ENCODE measurements at regions not wholly inside any gene's neighbourhood (a gene's known extent, or its start where the extent isn't known, plus 50 kb on each side); places are given as distances from the start of the nearest gene placed in this dataset.

DNA sequence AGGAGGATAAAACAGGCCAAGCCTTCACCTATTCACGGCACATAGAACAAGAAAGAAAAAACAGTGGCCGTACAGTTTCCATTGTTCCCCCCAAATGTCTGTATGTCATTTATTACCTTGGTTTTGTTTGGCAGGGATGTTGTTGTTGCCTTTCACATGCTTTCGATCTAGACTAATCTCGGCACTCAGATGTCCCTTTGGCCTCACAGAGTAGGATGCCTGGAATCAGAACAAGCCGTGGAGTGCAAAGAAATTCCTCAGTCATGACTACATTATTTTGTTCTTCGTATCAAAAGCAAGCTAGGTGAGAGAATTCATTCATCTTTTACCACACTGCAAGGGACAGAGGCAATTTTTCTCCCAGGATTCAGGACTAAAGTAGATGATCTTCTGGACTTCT lies 106.9 kb downstream of the SMIM20 start:
- DNase-seq: no peak

DNA sequence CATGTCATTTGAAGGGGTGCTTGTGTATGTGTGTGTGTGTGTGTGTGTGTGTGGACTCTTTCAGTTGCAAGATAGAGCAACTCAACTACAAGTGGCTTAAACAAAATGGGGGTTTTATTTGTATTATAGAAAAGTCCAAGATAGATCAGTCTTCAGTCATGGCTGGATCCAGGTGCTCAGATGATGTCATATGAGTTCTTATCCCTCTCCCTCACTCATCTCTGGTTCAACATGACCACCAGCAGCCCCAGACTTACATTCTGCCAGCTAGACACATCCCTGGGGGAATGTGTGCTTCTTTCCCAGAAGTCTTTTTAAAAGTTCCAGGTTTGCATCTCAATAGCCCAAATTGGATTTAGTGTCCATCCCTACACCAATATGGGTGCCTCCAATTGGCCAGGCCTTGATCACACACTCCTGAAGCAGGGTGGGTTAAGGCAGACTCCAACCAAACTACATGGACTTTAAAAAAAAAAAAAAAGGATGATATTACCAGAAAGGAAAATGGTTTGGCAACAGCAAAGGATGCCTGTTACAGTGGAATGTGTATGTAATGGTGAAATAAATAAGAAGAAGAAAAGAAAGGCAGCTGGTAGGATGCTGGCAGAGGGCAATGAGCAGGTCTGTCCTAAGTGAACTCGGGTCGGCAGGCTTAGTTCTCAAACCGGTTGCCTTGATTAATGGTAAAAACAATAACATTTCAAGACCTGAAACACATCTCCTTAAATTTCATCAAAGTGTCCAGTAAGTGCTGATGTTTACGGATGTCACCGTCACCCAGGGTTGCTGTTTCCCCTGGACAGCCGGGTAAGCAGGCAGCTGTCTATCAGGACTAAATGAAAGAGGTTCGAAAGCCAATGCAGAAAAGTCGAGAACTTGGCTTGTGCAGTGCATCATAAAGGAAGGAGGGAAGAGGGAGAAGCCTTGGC lies 107.7 kb downstream of the SMIM20 start:
- no peak for DNase-seq

DNA sequence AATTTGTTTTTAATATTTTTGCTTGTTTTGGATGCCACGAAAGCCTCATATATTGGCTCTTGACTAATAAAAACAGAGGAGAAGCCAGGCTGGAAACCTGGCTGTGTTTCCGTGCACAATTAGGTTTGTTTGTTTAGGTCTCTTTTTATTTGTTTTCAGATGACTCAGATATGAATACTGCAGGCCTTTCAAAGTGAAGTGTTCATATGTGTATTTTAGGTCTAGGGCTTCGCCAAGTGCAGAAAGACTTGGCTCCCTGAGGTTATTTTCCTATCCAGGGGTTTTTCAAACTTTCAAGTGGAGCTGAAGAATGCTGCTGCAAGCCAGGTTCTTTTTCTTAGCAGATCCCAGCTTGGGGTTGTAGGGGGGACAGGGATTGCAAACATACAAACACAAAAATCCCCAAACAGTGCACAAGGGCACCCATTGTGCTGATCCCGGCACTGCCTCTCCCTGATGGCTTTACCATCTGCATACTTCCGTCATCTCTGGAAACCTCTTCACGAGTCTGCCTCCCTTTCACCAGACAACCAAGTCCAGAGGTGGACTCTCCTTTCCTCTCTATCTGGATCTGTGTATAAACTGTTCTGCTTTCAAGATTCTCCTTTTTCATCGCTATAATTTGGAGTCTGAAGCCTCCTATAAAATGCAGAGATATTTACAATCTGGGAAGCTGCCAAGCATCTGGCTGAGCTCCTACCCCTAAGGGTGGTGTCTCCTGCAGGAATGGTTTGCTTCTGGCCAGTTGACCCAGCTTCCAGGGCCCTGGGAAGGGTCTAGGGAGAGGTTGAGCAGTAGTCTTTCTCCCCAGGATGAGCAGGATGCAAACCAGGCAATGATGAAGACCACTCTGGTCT lies 108.6 kb downstream of the SMIM20 start:
- DNase-seq: no peak

DNA sequence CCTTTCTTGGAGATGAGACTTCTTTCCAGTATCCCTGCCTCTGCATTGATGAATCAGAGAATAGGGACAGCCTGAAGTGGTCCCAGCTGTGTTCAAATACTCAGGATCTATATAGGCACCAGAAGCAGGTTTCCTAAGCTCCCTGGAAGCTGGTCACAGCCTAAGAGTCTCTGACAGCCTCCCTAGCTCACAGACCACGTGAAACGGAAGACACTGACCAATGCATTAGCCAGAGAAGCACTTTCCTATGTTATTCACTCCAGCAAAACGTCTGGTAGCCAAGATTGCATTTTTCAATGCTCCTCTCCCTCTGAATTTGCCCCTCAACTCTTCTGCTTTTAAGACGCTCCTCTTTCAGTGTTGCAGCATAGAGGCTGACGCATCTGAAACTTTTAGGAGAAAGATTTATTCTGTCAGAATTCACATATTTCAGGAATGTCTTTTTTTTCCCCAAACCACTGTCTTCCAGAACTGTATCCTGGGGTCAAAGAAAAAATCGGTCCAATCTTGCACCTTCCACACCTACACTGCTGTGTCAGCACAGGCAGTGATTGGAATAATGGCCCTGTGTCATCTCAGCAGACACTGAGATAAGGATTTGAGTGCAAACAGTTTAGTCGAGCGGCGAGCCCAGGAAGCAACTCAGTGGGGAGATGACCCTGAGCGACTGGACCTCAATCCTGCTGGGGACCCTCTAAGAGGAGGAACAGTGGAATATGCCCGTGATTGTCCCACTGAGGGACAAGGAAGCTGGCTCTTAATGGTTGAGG lies 109.4 kb downstream of the SMIM20 start:
- no peak for DNase-seq

DNA sequence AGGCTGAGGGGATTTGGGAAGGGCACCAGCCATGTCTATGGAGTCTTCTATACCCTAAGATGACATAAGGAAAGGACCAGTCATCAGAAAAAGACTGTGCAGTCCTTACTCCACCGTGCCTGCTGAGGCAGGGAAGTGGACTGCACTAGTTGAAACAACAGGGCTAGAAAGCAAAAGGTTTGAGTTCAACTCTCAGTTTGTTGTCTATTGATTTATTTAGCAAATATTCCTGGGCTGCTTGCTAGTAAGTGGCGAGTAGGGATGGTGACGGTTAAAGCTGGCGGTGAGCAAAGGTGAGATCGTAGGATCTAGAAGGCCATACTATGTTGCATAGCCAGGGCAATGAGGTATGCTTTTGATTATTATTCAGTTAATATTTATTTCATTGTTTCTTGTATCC lies 110.1 kb downstream of the SMIM20 start:
- no peak for DNase-seq

DNA sequence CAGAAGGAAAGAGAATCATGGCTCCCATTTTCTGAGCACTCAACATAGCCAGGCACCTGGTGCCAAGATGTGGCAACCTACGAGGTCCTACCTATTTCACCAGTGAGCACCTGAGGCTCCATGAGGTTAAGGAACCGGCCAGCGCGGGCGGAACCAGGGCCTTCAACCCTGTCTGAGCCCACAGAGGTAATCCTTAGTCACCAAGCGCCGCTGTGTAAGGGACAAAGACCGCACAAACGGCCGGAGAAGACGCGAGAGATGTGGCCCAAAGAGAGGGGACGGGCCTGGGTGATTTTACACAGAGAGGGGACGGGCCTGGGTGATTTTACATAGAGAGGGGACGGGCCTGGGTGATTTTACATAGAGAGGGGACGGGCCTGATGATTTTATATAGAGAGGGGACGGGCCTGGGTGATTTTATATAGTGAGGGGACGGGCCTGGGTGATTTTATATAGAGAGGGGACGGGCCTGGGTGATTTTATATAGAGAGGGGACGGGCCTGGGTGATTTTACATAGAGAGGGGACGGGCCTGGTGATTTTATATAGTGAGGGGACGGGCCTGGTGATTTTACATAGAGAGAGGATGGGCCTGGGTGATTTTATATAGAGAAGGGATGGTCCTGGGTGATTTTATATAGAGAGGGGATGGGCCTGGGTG lies 114.2 kb downstream of the SMIM20 start:
- no peak for DNase-seq

DNA sequence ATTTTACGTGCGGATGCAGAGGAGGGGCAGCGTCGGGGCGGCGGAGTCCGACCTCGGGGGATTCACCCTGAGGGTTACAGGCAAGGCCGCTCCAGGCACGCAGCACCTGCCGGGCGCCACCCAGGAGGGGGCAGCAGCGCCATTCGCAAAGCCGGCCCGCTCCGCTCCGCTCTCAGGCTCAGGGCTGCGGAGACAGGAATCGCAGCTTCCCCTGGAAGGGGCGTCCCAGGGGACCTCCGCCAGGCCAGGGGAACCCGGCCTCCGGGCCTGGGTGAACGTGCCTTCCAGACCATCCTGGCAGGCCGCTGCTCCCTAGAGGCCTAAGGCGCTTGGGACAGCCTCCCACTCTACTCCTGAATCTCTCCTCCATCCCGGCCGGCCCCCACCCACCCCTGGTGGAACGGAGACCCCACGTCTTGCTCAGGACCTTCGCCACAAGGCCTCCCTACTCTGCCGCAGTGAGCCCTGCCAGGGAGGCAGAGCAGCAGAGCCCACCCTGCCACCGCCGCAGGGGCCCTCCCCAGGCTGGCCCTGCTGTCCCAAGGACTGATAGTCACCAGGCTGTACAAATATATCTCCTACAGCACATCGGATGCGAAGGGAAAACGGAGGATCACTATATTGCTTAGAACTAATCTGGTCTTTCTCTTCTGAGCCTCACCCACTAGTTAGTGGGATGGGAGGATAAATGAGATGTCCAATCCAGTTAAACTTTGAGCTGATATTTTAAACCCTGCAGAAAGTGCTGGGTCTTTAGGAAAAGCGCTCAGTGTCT lies 115.0 kb downstream of the SMIM20 start:
- peak; percentile 56 to 78 for DNase-seq

DNA sequence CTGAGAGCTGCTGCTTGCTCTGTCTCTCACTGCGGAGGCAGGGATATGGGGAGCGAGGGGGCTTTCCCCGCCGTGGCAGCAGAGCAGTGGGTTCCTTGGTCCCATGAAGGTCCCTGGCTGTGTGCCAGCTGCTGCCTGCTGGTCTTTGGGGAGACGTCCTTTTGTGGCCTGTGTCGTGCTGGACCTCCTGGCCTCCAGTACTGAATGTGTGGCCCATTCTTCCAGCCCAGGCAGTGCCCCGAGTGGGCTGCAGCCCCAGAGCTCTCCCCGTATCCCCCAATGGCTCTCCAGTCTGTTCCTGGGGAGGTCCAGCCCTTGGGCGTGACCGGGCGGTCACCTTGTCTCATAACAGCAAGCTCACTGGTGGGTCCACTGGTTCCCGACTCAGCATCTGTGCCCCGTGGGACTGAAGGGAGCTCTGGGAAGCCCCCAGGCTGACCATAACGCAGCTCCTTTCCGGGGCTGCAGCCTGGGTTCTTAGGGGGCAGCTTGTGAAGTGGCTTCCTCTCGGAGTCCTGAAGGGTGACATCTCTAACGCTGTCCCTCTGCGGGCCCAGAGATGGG lies 115.6 kb downstream of the SMIM20 start:
- no peak for DNase-seq

DNA sequence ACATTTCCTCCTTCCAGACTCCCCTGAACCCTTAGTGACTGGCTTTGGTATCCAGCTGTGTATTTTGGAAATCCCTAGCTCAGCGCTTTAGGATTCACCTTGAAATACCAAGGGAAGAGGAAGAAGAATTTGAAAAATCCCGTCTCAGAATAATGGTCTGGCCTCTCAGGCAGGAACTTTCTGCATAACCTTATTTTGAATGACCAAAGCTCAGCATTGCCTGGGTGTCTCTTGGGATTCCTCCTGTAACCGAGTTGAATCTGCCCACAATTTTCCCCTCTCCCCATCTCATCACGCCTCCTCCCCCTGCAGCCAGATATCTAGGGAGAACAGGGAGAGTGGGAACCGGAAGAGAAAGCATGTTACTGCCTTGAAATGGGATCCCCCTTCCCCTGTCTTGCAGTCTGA lies 116.2 kb downstream of the SMIM20 start:
- DNase-seq: no peak

DNA sequence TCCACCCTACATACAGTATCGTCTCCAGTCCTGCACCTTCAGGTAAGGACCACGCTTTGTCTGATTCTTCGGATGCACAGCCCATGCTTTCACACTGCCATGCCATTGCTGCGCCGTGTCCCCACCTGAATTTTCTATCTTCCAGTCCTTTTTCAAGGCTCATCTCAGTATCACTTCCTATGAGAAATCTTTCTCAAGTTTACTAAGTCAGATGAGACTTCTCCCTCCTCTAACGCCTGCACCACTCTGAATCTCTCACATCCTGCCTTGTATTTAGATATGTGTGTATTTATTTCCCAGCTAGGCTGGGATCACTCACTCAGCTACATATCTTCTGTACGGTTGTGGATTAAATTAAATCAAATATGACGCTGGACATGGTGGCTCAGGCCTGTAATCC lies 116.8 kb downstream of the SMIM20 start:
- DNase-seq: no peak

DNA sequence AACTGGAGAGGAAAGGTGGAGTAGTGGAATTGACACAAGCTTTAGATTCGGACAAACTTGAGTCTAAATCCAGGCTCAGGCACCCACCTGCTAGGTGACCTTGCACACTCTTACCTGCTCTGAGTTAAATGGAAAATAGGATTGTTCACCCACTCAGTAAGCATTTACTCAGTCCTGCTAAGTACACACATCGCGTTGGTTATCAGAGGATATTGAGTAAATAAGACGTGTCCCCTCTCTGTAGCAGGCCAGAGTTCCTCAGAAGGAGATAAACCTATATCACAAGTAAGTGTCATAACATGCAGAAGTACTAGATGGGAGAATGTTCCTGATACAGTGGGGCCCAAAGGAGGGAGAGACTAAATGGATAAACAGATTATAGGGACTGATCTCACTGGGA lies 117.7 kb downstream of the SMIM20 start:
- no peak for DNase-seq

DNA sequence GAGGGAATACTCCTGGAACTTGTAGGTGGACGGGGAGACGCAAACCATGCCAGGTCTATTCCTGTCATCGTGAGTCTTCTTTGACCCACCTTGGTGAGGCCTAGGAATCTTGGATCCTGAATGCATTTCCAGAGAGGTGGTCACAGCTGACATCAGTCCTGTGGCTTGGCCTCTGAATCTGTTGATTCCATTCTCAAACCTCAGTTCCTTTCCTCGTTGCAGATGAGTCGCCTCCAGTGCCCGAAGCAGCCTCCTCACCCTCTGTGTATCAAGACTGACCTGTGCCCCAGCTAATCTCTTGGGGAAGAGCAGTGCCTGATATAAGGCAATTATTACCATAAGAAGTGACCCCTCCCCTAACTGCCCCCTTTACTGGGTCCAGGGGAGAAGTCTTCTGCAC lies 118.1 kb downstream of the SMIM20 start:
- DNase-seq: no peak

DNA sequence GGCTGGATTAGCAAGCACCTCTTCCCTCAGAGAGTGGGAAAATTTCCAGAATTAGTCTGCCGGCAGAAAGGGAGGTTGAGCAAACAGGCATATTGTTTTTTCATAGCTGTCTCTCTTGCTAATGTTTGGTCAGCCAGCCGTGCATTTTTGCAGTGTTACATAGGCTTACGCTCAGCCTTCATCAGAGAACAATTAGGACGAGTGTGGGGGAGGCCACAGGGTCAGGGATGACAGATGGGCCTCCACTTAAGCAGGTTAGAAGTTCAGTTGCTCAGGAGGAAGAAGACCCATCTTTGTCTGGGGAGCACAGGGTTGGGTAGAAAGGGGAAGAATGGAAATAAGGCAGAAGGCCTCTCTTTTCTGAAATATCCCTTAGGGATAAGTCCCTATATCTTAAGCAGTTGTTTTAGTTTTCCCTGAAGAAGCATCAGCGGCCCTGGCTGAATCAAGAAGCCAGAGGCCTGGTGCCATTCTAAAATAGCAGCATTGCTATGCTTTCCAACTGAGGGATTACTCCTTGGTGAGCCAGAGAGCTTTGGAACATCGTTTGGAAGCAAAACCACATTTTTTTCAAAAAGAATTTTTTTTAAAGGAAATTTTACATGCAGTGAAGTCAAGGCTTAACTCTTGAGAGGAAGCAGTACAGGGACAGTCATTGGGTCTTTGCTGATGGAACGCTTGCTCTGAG lies 118.8 kb downstream of the SMIM20 start:
- DNase-seq: peak in 1 of 2 experiments; percentile 53

DNA sequence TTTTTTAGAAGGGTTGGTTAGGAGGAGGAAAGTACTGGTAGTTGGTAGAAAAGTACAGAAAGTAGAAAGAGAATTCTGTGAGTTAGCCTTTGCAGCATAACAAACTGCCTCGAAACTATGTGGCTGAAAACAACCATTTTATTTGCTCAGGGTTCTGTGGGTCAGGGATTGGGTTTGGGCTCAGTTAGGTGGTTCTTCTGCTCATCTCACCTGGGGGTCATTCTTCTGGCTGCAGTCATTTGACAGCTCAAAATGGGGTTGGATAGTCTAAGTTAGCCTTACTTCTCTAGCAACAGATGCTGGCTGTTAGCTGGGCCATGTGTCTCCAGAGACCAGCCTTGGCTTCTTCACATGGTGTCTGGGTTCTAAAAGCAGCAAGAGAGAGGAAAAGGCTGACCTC lies 119.4 kb downstream of the SMIM20 start:
- no peak for DNase-seq

DNA sequence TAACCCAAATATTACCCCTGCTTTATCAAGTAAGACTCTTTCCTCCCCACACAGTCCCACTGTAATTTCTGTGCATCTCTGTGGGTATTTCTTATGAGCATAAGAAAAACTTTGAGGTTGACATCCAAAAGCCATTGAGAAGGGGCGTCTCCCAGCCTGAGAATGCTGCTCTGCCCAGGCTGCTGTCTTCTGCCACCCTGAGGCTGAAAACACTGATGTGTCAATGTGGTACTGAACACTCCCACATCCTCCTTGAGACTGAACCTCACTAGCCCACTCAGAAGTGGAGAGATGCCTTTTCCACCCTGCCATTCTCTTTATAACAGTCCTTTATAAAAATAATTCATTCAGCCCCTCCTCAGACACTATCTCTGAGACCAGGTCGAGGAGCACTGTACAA lies 120.8 kb downstream of the SMIM20 start:
- DNase-seq: no peak

DNA sequence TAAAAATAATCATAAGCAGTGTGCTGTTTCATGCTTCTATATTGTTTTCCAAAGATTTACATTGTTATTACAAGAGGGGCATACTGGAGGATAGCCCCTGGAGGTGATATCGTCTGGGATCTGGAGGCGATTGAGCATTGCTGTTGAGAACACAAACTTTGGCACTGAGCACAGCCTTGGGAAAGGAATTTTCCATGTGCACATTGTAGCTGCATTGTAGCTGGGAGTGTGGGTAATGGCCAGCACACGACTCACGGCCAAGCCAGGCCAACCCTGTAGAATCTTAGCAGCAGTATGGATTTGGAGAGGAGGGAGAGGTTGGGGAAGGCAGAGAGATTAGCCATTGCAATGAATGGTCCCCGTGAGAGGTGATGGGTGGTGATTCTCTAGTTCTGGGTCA lies 121.9 kb downstream of the SMIM20 start:
- DNase-seq: no peak

DNA sequence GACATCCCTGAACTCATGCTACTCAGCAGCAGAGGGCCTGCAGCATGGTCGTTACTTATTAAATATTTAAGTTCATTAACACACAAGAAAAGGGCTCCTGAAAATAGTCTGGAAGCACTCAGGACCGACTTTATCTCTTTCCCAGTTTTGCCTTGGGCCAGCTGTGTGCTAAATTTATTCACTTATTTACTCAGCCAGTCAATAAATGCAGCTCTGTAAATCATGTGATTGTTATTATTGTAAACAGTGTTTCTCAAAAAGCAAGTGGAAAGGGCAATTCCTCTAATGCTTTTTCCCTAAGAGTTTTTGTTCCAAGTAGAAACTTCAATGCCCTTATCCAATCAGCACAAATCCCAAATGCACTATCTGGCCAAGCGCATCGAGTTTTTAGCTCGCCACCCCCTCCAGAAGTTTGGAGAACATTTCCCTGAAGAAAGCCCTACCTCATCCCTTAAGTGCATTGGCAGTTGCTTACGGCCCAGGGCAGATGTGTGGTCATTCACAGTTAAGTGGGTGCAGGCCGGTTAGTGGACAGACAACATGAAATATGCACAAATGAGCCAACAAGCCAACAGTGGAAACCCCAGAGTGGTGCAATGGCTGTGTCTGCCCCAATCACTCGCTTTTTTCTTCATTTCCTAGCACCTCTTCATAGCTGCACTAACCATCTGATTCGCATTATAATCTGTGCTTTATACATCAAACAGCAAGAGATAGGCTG lies 125.8 kb downstream of the SMIM20 start:
- DNase-seq: no peak

DNA sequence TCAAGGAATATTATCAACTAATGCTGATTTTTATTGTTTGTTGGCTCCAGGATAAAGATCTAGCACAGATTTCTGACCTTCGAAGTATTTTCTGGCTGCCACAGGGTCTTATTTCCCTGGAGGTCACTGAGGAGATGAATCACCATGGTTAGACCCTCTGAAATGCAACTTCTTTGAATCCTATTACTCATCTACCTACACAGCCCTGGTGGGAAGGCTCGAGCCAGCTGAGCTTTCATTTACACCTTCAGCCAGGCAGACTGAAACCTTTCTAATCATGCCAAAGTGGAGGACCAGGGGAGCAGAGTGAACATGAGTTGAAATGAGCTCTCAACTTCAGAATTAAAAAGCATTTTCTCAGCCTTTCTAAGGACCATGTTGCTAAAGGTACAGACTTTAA lies 130.5 kb downstream of the SMIM20 start:
- DNase-seq: no peak

DNA sequence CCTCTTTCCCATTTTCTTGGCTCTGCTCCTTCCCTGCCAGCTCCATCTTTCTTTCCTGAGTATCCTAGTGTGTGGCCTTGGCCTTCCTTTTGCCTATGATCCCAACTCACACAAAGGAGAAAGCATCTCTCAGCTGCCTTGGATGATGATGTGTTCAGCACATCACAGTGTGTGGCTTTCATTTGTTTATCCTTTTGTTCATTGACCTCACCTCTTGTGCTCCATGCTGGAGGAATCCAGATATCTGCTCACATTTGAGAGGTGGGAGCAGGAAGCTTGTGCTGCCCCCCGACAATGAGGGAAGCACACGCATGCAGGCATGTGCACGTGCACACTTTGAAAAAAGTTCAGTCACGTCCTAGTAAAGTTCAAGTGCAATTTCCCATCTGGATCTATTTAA lies 131.0 kb downstream of the SMIM20 start:
- DNase-seq: no peak

DNA sequence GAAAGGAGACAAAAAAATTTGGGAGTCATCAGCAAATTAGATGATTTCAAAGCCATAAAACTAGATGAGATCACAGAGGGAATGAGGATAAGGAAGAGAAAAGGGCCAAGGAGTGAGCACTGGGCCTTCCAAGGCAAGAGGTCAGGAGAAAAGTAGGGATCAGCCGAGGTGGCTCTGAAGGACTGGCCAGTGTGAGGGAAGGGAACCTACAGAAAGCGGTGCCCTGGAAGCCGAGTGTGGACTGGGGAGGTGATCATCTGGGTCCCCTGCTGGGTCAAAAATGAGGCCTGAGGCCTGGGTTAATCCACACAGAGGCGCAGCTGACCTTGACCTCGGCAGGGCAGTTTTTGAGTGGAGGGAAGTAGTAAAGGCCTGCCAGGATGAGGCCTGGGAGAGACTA lies 133.8 kb downstream of the SMIM20 start:
- no peak for DNase-seq
